Panc1 (cell line): ENCODE measurements at regions not wholly inside any gene's neighbourhood (a gene's known extent, or its start where the extent isn't known, plus 50 kb on each side); places are given as distances from the start of the nearest gene placed in this dataset.

ENCODE experiments used
- POLR2AphosphoS5 ChIP-seq: IDR thresholded peaks from 2 replicates; pipeline ENCODE4 v1.6.1; 2012; ENCODE audit warnings: mild to moderate bottlenecking, low read depth, low read length, moderate library complexity
- SIN3A ChIP-seq: IDR thresholded peaks from 2 replicates; pipeline ENCODE4 v1.6.1; 2012; ENCODE audit warnings: low read depth, mild to moderate bottlenecking, low read length, moderate library complexity, borderline replicate concordance; ENCODE audit not compliant: insufficient read depth
- TF ChIP-seq, protein P1 (sequence below), 2 experiments: IDR thresholded peaks; 2 replicates each; pipeline ENCODE4 v1.6.1; 2011 to 2012; ENCODE audit warnings: low read depth in 2 of 2, control low read depth in 1 of 2, low read length in 1 of 2, mild to moderate bottlenecking in 1 of 2, moderate library complexity in 1 of 2; ENCODE audit not compliant: insufficient read depth in 1 of 2
- TF ChIP-seq, protein P2 (sequence below): fragments of 450-650 bp; IDR thresholded peaks from 2 replicates; pipeline ENCODE4 v1.5.1; 2017; ENCODE audit warnings: mild to moderate bottlenecking

DNA sequence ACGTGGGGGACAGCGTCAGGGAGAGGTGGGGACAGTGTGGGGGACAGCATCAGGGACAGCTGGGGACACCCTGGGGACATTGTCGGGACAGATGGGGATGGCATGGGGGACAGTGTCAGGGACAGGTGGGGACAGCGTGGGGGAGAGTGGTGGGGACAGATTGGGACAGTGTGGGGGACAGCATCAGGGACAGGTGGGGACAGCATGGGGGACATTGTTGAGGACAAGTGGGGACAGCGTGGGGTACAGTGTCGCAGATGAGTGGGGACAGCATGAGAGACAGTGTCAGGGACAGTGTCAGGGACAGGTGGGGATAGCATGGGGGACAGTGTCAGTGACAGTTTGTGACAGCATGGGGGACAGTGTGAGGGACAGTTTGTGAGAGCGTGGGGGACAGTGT is 240.9 kb downstream of the TMEM121 start:
- TF ChIP-seq, protein P1, sequence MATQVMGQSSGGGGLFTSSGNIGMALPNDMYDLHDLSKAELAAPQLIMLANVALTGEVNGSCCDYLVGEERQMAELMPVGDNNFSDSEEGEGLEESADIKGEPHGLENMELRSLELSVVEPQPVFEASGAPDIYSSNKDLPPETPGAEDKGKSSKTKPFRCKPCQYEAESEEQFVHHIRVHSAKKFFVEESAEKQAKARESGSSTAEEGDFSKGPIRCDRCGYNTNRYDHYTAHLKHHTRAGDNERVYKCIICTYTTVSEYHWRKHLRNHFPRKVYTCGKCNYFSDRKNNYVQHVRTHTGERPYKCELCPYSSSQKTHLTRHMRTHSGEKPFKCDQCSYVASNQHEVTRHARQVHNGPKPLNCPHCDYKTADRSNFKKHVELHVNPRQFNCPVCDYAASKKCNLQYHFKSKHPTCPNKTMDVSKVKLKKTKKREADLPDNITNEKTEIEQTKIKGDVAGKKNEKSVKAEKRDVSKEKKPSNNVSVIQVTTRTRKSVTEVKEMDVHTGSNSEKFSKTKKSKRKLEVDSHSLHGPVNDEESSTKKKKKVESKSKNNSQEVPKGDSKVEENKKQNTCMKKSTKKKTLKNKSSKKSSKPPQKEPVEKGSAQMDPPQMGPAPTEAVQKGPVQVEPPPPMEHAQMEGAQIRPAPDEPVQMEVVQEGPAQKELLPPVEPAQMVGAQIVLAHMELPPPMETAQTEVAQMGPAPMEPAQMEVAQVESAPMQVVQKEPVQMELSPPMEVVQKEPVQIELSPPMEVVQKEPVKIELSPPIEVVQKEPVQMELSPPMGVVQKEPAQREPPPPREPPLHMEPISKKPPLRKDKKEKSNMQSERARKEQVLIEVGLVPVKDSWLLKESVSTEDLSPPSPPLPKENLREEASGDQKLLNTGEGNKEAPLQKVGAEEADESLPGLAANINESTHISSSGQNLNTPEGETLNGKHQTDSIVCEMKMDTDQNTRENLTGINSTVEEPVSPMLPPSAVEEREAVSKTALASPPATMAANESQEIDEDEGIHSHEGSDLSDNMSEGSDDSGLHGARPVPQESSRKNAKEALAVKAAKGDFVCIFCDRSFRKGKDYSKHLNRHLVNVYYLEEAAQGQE (IDR thresholded peaks at IDR 0.05; ENCODE audit: insufficient read depth in 1 of 2, low read depth in 2 of 2, low read length in 1 of 2) = no peak
- TF ChIP-seq POLR2AphosphoS5 = no peak
- TF ChIP-seq, protein P2, sequence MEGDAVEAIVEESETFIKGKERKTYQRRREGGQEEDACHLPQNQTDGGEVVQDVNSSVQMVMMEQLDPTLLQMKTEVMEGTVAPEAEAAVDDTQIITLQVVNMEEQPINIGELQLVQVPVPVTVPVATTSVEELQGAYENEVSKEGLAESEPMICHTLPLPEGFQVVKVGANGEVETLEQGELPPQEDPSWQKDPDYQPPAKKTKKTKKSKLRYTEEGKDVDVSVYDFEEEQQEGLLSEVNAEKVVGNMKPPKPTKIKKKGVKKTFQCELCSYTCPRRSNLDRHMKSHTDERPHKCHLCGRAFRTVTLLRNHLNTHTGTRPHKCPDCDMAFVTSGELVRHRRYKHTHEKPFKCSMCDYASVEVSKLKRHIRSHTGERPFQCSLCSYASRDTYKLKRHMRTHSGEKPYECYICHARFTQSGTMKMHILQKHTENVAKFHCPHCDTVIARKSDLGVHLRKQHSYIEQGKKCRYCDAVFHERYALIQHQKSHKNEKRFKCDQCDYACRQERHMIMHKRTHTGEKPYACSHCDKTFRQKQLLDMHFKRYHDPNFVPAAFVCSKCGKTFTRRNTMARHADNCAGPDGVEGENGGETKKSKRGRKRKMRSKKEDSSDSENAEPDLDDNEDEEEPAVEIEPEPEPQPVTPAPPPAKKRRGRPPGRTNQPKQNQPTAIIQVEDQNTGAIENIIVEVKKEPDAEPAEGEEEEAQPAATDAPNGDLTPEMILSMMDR = no peak
- no peak for TF ChIP-seq SIN3A
